Kidney (tissue), 13 donors: ENCODE measurements at regions not wholly inside any gene's neighbourhood (a gene's known extent, or its start where the extent isn't known, plus 50 kb on each side); places are given as distances from the start of the nearest gene placed in this dataset.

Experiments
- DNase-seq, 5 donors: peaks; one replicate each; pipeline ENCODE4 v3.0.0-alpha.2; 2013 to 2020
- FAIRE-seq: peaks from 2 replicates; lab custom pipeline; 2012; peaks lifted over from hg19 to GRCh38; lab: Jason Lieb, UNC
- H3K27ac ChIP-seq, 2 donors: one replicate each; pipeline ENCODE4 v1.7.0; 2013; ENCODE audit warnings: low read depth in 2 of 2, low read length in 2 of 2, inconsistent platforms in 1 of 2
- H3K27me3 ChIP-seq: one replicate; pipeline ENCODE4 v1.7.1; 2013; ENCODE audit warnings: low read length, inconsistent platforms; ENCODE audit not compliant: control insufficient read depth, insufficient read depth
- H3K36me3 ChIP-seq, 3 donors: one replicate each; pipeline versions ENCODE4 v1.7.0 to v1.7.1; 2013; ENCODE audit warnings: low read length in 3 of 3, control low read depth in 1 of 3, inconsistent platforms in 1 of 3; ENCODE audit not compliant: insufficient read depth in 3 of 3, control insufficient read depth in 2 of 3
- H3K4me1 ChIP-seq, 3 donors: one replicate each; pipeline versions ENCODE4 v1.7.0 to v1.7.1; 2013; ENCODE audit warnings: low read length in 3 of 3, inconsistent platforms in 1 of 3, low read depth in 1 of 3; ENCODE audit not compliant: control insufficient read depth in 2 of 3, insufficient read depth in 2 of 3
- H3K4me3 ChIP-seq, 3 donors: one replicate each; pipeline versions ENCODE4 v1.7.0 to v1.8.1; 2013; ENCODE audit warnings: low read length in 3 of 3, control low read depth in 1 of 3, inconsistent platforms in 1 of 3
- H3K9ac ChIP-seq, 3 donors: one replicate each; pipeline versions ENCODE4 v1.7.0 to v1.7.1; 2013; ENCODE audit warnings: low read length in 3 of 3, control low read depth in 1 of 3, inconsistent platforms in 1 of 3
- H3K9me3 ChIP-seq, 3 donors: one replicate each; pipeline versions ENCODE4 v1.7.0 to v1.7.1; 2013; ENCODE audit warnings: low read length in 3 of 3, control low read depth in 1 of 3, inconsistent platforms in 1 of 3; ENCODE audit not compliant: control insufficient read depth in 2 of 3, insufficient read depth in 1 of 3
- CTCF ChIP-seq: IDR thresholded peaks from 3 replicates; pipeline ENCODE4 v1.5.1; 2012; ENCODE audit warnings: mild to moderate bottlenecking, moderate library complexity, borderline replicate concordance; ENCODE audit not compliant: insufficient read depth; ENCODE audit errors: extremely low read depth
- intact Hi-C: fragments of 100-400 bp; cut with DNase I; formaldehyde crosslinking; loops from one replicate; pipeline ENCODE4 v1.11.1; 2022
- donor health status: control.
- donor health status: control.
- donor health status: control.
- donor health status: control.
- donor health status: control.
- donor health status: DM: yes; HTN: yes; CAD: no.
- donor health status: Normal renal cell carcinoma (clear cell type).

GRCh38 chr11:122523846-122524805 is 131.4 kb upstream of the UBASH3B start:
- intact Hi-C loops: no loop called here
- peak overlapping the region in 1 of 2 donors; percentile 23 for H3K27ac ChIP-seq
- no peak overlapping the region for H3K9ac ChIP-seq
- no peak for FAIRE-seq
- H3K4me1 ChIP-seq: peaks cover 0 to 3% (median 0%) of the 10 kb centered on the region in 3 donors
- no peaks in the 10 kb centered on the region for H3K9me3 ChIP-seq
- H3K36me3 ChIP-seq: no peaks in the 10 kb centered on the region
- no peak for TF ChIP-seq CTCF
- no peaks in the 10 kb centered on the region for H3K27me3 ChIP-seq
- peak in 4 of 5 donors; percentile 51 to 81 (median 74) for DNase-seq
- H3K4me3 ChIP-seq: no peak overlapping the region

DNA sequence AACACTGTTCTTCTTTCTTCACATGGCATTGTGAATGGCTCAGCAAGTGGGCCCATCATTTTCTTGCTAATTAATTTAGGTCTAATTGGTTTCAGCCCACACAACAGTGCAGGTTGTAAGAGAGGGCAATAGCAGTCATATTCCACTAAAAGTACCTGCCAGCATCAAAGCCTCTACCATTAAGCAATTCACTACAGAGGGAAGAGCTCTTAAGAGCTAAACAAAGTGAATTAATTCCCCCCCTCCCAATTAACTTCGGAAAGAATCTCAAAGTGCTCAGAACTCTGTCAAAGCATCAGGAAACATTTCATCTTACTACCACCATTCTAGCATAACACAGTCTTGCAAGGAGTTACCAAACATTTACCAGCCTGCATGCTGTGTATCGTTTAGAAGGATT is 133.9 kb upstream of the UBASH3B start:
- Histone ChIP-seq H3K36me3 (no peaks in the 10 kb centered on the region), H3K9me3 (no peaks in the 10 kb centered on the region), H3K27me3 (no peaks in the 10 kb centered on the region), H3K4me1 (peaks cover 0 to 3% (median 0%) of the 10 kb centered on the region in 3 donors), H3K27ac (no peak overlapping the region), H3K9ac (no peak overlapping the region), H3K4me3 (no peak overlapping the region)
- FAIRE-seq (no peak), DNase-seq (no peak)
- TF ChIP-seq CTCF: no peak
- intact Hi-C loops: no loop called here

GRCh38 chr11:122517403-122518379 is 137.8 kb upstream of the UBASH3B start:
- Histone ChIP-seq H3K27ac (no peak overlapping the region), H3K36me3 (no peaks in the 10 kb centered on the region), H3K9ac (no peak overlapping the region), H3K27me3 (no peaks in the 10 kb centered on the region), H3K4me3 (no peak overlapping the region), H3K4me1 (no peaks in the 10 kb centered on the region), H3K9me3 (no peaks in the 10 kb centered on the region)
- no peak for TF ChIP-seq CTCF
- FAIRE-seq (no peak), DNase-seq (no peak)
- intact Hi-C loops: no loop called here
